Psoas muscle (tissue), 7 donors: ENCODE measurements at regions not wholly inside any gene's neighbourhood (a gene's known extent, or its start where the extent isn't known, plus 50 kb on each side); places are given as distances from the start of the nearest gene placed in this dataset.

Experiments used
- ATAC-seq, 4 donors: fragments of 200-7000 bp; cut with Tn5 transposase; one replicate each; pipeline ENCODE4 v1.9.1; 2020; ENCODE audit warnings: moderate library complexity in 3 of 4, mild to moderate bottlenecking in 2 of 4
- DNase-seq, 2 donors: peaks; one replicate each; pipeline ENCODE4 v3.0.0-alpha.2; 2020
- H3K27ac ChIP-seq: fragments of 200-600 bp; one replicate; pipeline ENCODE4 v1.8.0; 2022
- H3K27me3 ChIP-seq, 3 donors: fragments of 200-600 bp in 1 of 3; one replicate each; pipeline versions ENCODE4 v1.6.1 to v1.8.0; 2013 to 2022; ENCODE audit warnings: low read length in 2 of 3, mild to moderate bottlenecking in 2 of 3, moderate library complexity in 1 of 3; ENCODE audit not compliant: insufficient read depth in 3 of 3
- H3K36me3 ChIP-seq, 2 donors: fragments of 200-600 bp in 1 of 2; one replicate each; pipeline versions ENCODE4 v1.6.1 to v1.8.0; 2013 to 2022; ENCODE audit warnings: low read depth in 1 of 2, mild to moderate bottlenecking in 1 of 2, moderate library complexity in 1 of 2; ENCODE audit not compliant: insufficient read depth in 1 of 2
- H3K4me1 ChIP-seq: fragments of 200-600 bp; one replicate; pipeline ENCODE4 v1.8.0; 2022
- H3K4me3 ChIP-seq: fragments of 200-600 bp; one replicate; pipeline ENCODE4 v1.8.0; 2022; ENCODE audit warnings: mild to moderate bottlenecking
- H3K9me3 ChIP-seq: fragments of 200-600 bp; one replicate; pipeline ENCODE4 v1.8.0; 2022
- CTCF ChIP-seq: fragments of 200-600 bp; IDR thresholded peaks from one replicate; pipeline ENCODE4 v1.8.0; 2022; ENCODE audit warnings: antibody characterized with exemption
- WGBS, 3 donors: extraction: QIAGEN DNeasy Blood & Tissue Kit; methylation state at CpG; one replicate each; pipeline versions ENCODE4 v1.1.6 to v1.1.7; 2013; 5-methylcytosine and 5-hydroxymethylcytosine counted together
- intact Hi-C, 2 donors: fragments of 100-400 bp; cut with DNase I; formaldehyde crosslinking; loops; one replicate each; pipeline versions ENCODE4 v1.11.0 to v1.14.2; 2022
- donor health status: healthy with polysubstance abuse.
- donor health status: DM: no; HTN: no; CAD: no; lungs with moderate emphysema.
- donor health status: Bipolar disorder and iron deficiency.
- donor health status: healthy.
- donor health status: DM: yes; HTN: yes; CAD: no.
- donor health status: DM: no; HTN: no; CAD: no.
- donor health status: DM: yes; HTN: yes; CAD: no.

GRCh38 chr15:46617507-46617906, 982.7 kb downstream of the SQOR start:
- DNase-seq (no peak), ATAC-seq (no peak)
- Histone ChIP-seq H3K4me1 (no peaks in the 10 kb centered on the region), H3K4me3 (no peak overlapping the region), H3K27ac (no peak overlapping the region), H3K9me3 (no peaks in the 10 kb centered on the region), H3K36me3 (no peaks in the 10 kb centered on the region), H3K27me3 (no peaks in the 10 kb centered on the region)
- no peak for TF ChIP-seq CTCF
- intact Hi-C loops = no loop called here

GRCh38 chr15:46618984-46619383, 984.2 kb downstream of the SQOR start:
- Histone ChIP-seq H3K36me3 (no peaks in the 10 kb centered on the region), H3K4me1 (no peaks in the 10 kb centered on the region), H3K4me3 (no peak overlapping the region), H3K27me3 (no peaks in the 10 kb centered on the region), H3K9me3 (no peaks in the 10 kb centered on the region), H3K27ac (no peak overlapping the region)
- WGBS, 3 donors = 72 to 89% (median 79%) methylated on average over 2 of the region's 2 CpGs
- no peak for TF ChIP-seq CTCF
- DNase-seq = no peak
- intact Hi-C loops = no loop called here
- ATAC-seq = no peak

GRCh38 chr15:46620392-46621013, 985.7 kb downstream of the SQOR start:
- Histone ChIP-seq H3K27ac (no peak overlapping the region), H3K36me3 (no peaks in the 10 kb centered on the region), H3K4me1 (no peaks in the 10 kb centered on the region), H3K27me3 (no peaks in the 10 kb centered on the region), H3K4me3 (no peak overlapping the region), H3K9me3 (no peaks in the 10 kb centered on the region)
- intact Hi-C loops = no loop called here
- TF ChIP-seq CTCF = no peak
- DNase-seq (no peak), ATAC-seq (no peak)

- Histone ChIP-seq H3K4me1 (no peaks in the 10 kb centered on the region), H3K27me3 (no peaks in the 10 kb centered on the region), H3K9me3 (no peaks in the 10 kb centered on the region), H3K36me3 (no peaks in the 10 kb centered on the region), H3K27ac (no peak overlapping the region), H3K4me3 (no peak overlapping the region)
- TF ChIP-seq CTCF = no peak
- DNase-seq (no peak), ATAC-seq (no peak)
- intact Hi-C loops = no loop called here
- WGBS, 3 donors = 36 to 47% (median 46%) methylated on average over 2 of the region's 2 CpGs
Measured at GRCh38 chr15:46622851-46623250, 988.0 kb downstream of the SQOR start.

- TF ChIP-seq CTCF = no peak
- H3K4me1 ChIP-seq = no peaks in the 10 kb centered on the region
- intact Hi-C loops = no loop called here
- no peak overlapping the region for H3K27ac ChIP-seq
- ATAC-seq (no peak), DNase-seq (no peak)
- H3K27me3 ChIP-seq = no peaks in the 10 kb centered on the region
- no peaks in the 10 kb centered on the region for H3K9me3 ChIP-seq
- H3K4me3 ChIP-seq = no peak overlapping the region
- 23 to 26% (median 24%) methylated on average over 1 of the region's 1 CpG for WGBS, 3 donors
- H3K36me3 ChIP-seq = no peaks in the 10 kb centered on the region
Measured at GRCh38 chr15:46636206-46636605, 1001.4 kb downstream of the SQOR start.
